SK-N-SH treated with all-trans-retinoic acid at 6 μM for 48 hours (cell line): ENCODE measurements at regions not wholly inside any gene's neighbourhood (a gene's known extent, or its start where the extent isn't known, plus 50 kb on each side); places are given as distances from the start of the nearest gene placed in this dataset.
"Not testable (repeated sequence)": the region's sequence is repeated elsewhere in the genome, so short reads cannot be mapped to it uniquely, and the experiment has no call there.

Experiments
- ATAC-seq: fragments of 200-7000 bp; cut with Tn5 transposase; 3 replicates; pipeline ENCODE4 v1.9.1; 2020; ENCODE audit warnings: mild to moderate bottlenecking, moderate library complexity
- ARNTL ChIP-seq: fragments of 450-650 bp; formaldehyde crosslinking; IDR thresholded peaks from 2 replicates; pipeline ENCODE4 v1.5.0; 2020; ENCODE audit warnings: low read depth, mild to moderate bottlenecking, moderate library complexity, borderline replicate concordance
- CSDC2 ChIP-seq: fragments of 250-450 bp; sonication (Bioruptor Pico); IDR thresholded peaks from 2 replicates; pipeline ENCODE4 v1.5.0; 2020; ENCODE audit warnings: mild to moderate bottlenecking, moderate library complexity
- ESRRG ChIP-seq: fragments of 250-450 bp; sonication (Bioruptor Pico); IDR thresholded peaks from 2 replicates; pipeline ENCODE4 v1.6.1; 2021; ENCODE audit warnings: mild to moderate bottlenecking
- GLIS3 ChIP-seq: fragments of 250-450 bp; sonication (Bioruptor Pico); IDR thresholded peaks from 2 replicates; pipeline ENCODE4 v1.5.0; 2020; ENCODE audit warnings: mild to moderate bottlenecking, moderate library complexity
- ISL1 ChIP-seq: fragments of 250-450 bp; sonication (Bioruptor Pico); IDR thresholded peaks from 2 replicates; pipeline ENCODE4 v2.1.2; 2022; ENCODE audit warnings: mild to moderate bottlenecking, moderate library complexity
- OSR1 ChIP-seq: fragments of 250-450 bp; sonication (Bioruptor Pico); IDR thresholded peaks from 2 replicates; pipeline ENCODE4 v1.8.0; 2022; ENCODE audit warnings: moderate library complexity, mild to moderate bottlenecking, inconsistent platforms
- PPARA ChIP-seq: fragments of 250-450 bp; sonication (Bioruptor Pico); IDR thresholded peaks from 2 replicates; pipeline ENCODE4 v1.5.0; 2020; ENCODE audit warnings: mild to moderate bottlenecking, borderline replicate concordance
- RARB ChIP-seq: fragments of 250-450 bp; sonication (Bioruptor Pico); IDR thresholded peaks from 2 replicates; pipeline ENCODE4 v1.8.0; 2021; ENCODE audit warnings: mild to moderate bottlenecking, moderate library complexity
- SNAI2 ChIP-seq: fragments of 250-450 bp; sonication (Bioruptor Pico); IDR thresholded peaks from 2 replicates; pipeline ENCODE4 v1.5.0; 2020; ENCODE audit warnings: mild to moderate bottlenecking, moderate library complexity
- TCF4 ChIP-seq: fragments of 250-450 bp; sonication (Bioruptor Pico); IDR thresholded peaks from 2 replicates; pipeline ENCODE4 v1.8.0; 2021; ENCODE audit warnings: mild to moderate bottlenecking, moderate library complexity, borderline replicate concordance
- TOX ChIP-seq: fragments of 250-450 bp; sonication (Bioruptor Pico); IDR thresholded peaks from 2 replicates; pipeline ENCODE4 v1.8.0; 2021; ENCODE audit warnings: mild to moderate bottlenecking, moderate library complexity, borderline replicate concordance
- ZC3H10 ChIP-seq: fragments of 250-450 bp; sonication (Bioruptor Pico); IDR thresholded peaks from 2 replicates; pipeline ENCODE4 v1.5.1; 2021; ENCODE audit warnings: mild to moderate bottlenecking, moderate library complexity
- ZFP30 ChIP-seq: fragments of 450-650 bp; formaldehyde crosslinking; IDR thresholded peaks from 2 replicates; pipeline ENCODE4 v1.5.0; 2022; ENCODE audit warnings: mild to moderate bottlenecking, moderate library complexity
- ZNF565 ChIP-seq: fragments of 450-650 bp; formaldehyde crosslinking; conservative IDR thresholded peaks from 2 replicates; pipeline ENCODE4 v1.5.0; 2020; ENCODE audit warnings: low read depth, mild to moderate bottlenecking, moderate library complexity
- ZNF70 ChIP-seq: fragments of 450-650 bp; formaldehyde crosslinking; IDR thresholded peaks from 2 replicates; pipeline ENCODE4 v1.5.0; 2020; ENCODE audit warnings: mild to moderate bottlenecking, moderate library complexity
- TF ChIP-seq, protein P1 (sequence below): fragments of 250-450 bp; sonication (Bioruptor Pico); IDR thresholded peaks from 2 replicates; pipeline ENCODE4 v1.8.0; 2020; ENCODE audit warnings: mild to moderate bottlenecking, moderate library complexity, borderline replicate concordance
- TF ChIP-seq, protein P2 (sequence below): fragments of 250-450 bp; sonication (Bioruptor Pico); IDR thresholded peaks from 2 replicates; pipeline ENCODE4 v1.8.0; 2021; ENCODE audit warnings: low read depth, mild to moderate bottlenecking, moderate library complexity, borderline replicate concordance
- TF ChIP-seq, protein P3 (sequence below): fragments of 250-450 bp; sonication (Bioruptor Pico); IDR thresholded peaks from 2 replicates; pipeline ENCODE4 v1.5.1; 2020; ENCODE audit warnings: low read depth, mild to moderate bottlenecking, moderate library complexity
- TF ChIP-seq, protein P4 (sequence below): fragments of 250-450 bp; sonication (Bioruptor Pico); IDR thresholded peaks from 2 replicates; pipeline ENCODE4 v1.5.0; 2020; ENCODE audit warnings: mild to moderate bottlenecking, moderate library complexity

DNA sequence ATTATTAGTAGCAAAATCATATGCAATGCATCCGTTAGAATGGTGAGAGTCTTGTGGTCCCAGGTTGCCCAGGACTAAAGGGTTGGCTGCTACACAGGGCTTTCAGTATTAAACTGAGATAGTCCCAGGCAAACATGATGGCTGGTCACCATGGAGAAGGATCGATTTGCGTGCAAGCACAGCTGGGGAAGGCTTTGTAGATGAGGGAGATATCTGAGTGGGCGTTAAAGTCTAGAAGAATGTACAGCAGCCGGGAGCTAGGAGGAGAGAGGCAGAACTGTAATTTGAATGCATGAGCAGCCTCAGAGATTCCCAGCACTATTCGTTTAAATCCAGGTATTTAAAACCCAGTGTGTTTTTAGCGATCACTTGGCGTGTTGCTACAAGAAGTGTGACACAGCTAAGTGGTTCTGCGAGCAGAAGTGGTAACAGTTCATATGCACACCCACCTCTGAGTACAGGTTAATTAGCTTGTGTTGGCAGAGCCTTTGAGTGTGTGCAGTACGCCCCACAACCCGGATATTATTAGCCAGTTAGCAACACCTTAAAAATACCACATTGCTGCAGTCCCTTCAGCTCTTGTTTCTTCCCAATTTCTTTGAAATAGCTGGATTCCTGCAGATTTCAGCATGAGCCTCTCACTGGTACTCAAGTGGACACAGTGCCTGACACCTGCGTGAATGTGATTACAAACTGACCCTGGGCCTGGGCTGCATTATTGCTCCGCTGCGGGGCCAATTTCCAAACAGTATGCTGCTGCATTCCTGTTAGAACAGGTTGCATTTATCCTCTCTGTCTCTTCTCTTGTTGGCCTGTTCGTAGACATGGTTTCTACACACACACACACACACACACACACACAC is 67.2 kb upstream of the SCAF4 start:
- no peak for ATAC-seq
- TF ChIP-seq ZC3H10 (no peak), TOX (CRISPR knock-in tag) (no peak), TCF4 (CRISPR knock-in tag) (no peak), SNAI2 (CRISPR knock-in tag) (no peak), ZNF70 (CRISPR knock-in tag) (no peak), ISL1 (CRISPR knock-in tag) (no peak), ARNTL (CRISPR knock-in tag) (no peak), RARB (CRISPR knock-in tag) (no peak), ZNF565 (CRISPR knock-in tag) (no peak), CSDC2 (CRISPR knock-in tag) (no peak), OSR1 (CRISPR knock-in tag) (no peak)
- TF ChIP-seq, protein P1, sequence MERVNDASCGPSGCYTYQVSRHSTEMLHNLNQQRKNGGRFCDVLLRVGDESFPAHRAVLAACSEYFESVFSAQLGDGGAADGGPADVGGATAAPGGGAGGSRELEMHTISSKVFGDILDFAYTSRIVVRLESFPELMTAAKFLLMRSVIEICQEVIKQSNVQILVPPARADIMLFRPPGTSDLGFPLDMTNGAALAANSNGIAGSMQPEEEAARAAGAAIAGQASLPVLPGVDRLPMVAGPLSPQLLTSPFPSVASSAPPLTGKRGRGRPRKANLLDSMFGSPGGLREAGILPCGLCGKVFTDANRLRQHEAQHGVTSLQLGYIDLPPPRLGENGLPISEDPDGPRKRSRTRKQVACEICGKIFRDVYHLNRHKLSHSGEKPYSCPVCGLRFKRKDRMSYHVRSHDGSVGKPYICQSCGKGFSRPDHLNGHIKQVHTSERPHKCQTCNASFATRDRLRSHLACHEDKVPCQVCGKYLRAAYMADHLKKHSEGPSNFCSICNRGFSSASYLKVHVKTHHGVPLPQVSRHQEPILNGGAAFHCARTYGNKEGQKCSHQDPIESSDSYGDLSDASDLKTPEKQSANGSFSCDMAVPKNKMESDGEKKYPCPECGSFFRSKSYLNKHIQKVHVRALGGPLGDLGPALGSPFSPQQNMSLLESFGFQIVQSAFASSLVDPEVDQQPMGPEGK, result no peak
- TF ChIP-seq, protein P2, sequence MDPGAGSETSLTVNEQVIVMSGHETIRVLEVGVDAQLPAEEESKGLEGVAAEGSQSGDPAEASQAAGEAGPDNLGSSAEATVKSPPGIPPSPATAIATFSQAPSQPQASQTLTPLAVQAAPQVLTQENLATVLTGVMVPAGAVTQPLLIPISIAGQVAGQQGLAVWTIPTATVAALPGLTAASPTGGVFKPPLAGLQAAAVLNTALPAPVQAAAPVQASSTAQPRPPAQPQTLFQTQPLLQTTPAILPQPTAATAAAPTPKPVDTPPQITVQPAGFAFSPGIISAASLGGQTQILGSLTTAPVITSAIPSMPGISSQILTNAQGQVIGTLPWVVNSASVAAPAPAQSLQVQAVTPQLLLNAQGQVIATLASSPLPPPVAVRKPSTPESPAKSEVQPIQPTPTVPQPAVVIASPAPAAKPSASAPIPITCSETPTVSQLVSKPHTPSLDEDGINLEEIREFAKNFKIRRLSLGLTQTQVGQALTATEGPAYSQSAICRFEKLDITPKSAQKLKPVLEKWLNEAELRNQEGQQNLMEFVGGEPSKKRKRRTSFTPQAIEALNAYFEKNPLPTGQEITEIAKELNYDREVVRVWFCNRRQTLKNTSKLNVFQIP (CRISPR knock-in tag), result no peak
- TF ChIP-seq, protein P3, sequence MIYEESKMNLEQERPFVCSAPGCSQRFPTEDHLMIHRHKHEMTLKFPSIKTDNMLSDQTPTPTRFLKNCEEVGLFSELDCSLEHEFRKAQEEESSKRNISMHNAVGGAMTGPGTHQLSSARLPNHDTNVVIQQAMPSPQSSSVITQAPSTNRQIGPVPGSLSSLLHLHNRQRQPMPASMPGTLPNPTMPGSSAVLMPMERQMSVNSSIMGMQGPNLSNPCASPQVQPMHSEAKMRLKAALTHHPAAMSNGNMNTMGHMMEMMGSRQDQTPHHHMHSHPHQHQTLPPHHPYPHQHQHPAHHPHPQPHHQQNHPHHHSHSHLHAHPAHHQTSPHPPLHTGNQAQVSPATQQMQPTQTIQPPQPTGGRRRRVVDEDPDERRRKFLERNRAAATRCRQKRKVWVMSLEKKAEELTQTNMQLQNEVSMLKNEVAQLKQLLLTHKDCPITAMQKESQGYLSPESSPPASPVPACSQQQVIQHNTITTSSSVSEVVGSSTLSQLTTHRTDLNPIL (CRISPR knock-in tag), result no peak

DNA sequence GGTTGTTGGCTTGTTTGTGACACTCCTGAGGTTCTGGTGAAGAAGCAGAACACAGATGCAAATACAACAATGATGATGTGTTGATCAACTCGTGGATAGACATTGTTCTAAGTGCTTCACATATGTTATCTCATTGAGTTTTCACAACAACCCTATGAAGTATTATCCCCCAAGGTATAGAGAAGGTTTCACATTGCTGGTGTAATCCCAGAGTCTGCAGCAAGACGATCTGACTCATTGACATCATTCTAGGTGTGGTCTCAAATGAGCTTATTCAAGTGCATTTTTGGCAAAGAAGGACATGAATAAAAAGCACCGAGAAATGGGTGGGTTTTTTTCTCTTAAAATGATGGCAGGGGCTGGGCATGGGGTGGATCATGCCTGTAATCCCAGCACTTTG is 64.1 kb upstream of the SCAF4 start:
- TF ChIP-seq, protein P4, sequence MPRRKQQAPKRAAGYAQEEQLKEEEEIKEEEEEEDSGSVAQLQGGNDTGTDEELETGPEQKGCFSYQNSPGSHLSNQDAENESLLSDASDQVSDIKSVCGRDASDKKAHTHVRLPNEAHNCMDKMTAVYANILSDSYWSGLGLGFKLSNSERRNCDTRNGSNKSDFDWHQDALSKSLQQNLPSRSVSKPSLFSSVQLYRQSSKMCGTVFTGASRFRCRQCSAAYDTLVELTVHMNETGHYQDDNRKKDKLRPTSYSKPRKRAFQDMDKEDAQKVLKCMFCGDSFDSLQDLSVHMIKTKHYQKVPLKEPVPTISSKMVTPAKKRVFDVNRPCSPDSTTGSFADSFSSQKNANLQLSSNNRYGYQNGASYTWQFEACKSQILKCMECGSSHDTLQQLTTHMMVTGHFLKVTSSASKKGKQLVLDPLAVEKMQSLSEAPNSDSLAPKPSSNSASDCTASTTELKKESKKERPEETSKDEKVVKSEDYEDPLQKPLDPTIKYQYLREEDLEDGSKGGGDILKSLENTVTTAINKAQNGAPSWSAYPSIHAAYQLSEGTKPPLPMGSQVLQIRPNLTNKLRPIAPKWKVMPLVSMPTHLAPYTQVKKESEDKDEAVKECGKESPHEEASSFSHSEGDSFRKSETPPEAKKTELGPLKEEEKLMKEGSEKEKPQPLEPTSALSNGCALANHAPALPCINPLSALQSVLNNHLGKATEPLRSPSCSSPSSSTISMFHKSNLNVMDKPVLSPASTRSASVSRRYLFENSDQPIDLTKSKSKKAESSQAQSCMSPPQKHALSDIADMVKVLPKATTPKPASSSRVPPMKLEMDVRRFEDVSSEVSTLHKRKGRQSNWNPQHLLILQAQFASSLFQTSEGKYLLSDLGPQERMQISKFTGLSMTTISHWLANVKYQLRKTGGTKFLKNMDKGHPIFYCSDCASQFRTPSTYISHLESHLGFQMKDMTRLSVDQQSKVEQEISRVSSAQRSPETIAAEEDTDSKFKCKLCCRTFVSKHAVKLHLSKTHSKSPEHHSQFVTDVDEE (CRISPR knock-in tag), result no peak
- TF ChIP-seq CSDC2 (CRISPR knock-in tag) (no peak), ZFP30 (CRISPR knock-in tag) (no peak), ESRRG (CRISPR knock-in tag) (no peak), PPARA (CRISPR knock-in tag) (no peak), GLIS3 (CRISPR knock-in tag) (no peak), ARNTL (CRISPR knock-in tag) (no peak), RARB (CRISPR knock-in tag) (no peak)
- ATAC-seq, result no peak

DNA sequence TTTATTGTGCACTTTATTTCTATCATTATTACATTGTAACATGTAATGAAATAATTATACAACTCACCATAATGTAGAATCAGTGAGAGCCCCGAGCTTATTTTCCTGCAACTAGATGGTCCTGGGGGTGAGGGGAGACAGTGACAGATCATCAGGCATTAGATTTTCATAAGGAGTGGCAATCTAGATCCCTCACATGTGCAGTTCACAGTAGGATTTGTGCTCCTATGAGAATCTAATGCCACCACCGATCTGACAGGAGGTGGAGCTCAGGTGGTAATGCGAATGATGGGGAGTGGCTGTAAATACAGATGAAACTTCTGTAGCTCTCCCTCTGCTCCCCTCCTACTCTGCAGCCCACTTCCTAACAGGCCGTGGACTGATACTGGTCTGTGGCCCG is 58.5 kb upstream of the SCAF4 start:
- ATAC-seq, result not testable (repeated sequence)

DNA sequence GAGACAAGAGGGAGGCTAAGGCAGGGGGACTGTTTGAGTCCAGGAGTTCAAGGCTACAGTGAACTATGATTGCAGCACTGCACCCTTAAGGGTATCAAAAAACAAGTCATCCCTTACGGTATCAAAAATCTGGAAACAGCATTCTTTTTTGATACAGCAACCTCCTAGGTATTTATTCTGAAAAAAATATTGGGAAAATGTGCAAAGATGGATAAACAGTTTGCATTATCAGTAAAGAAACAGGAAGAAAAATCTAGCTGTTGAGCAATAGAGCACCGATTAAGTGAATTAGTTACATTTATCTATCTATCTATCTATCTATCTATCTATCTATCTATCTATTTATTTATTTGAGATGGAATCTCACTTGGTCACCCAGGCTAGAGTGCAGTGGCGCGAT is 56.7 kb upstream of the SCAF4 start:
- no peak for ATAC-seq
- TF ChIP-seq ZC3H10, result no peak
- TF ChIP-seq, protein P3 (CRISPR knock-in tag), result no peak

DNA sequence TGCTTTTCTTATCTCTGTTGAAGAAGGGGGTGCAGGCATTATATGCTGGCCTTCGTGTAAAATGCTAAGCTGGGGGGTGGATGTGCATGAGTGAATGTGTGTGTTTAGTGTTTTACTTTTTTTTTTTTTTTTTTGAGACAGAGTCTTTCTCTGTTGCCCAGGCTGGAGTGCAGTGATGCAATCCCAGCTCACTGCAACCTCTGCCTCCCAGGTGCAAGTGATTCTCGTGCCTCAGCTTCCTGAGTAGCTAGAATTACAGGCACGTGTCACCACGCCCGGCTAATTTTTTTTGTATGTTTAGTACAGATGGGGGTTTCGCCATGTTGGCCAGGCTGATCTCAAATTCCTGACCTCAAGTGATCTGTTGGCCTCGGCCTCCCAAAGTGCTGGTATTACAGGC is 55.8 kb upstream of the SCAF4 start:
- not testable (repeated sequence) for ATAC-seq
